Stimulated activated CD4-positive, alpha-beta T cell treated with anti-CD3 and anti-CD28 coated beads, Interleukin-12 subunit alpha, Interleukin-12 subunit beta, amount 100 ng/mL, for 24 hours (primary cell): ENCODE measurements at regions not wholly inside any gene's neighbourhood (a gene's known extent, or its start where the extent isn't known, plus 50 kb on each side); places are given as distances from the start of the nearest gene placed in this dataset.
"Not testable (repeated sequence)": the region's sequence is repeated elsewhere in the genome, so short reads cannot be mapped to it uniquely, and the experiment has no call there.

Source experiments
- DNase-seq, 2 experiments: peaks; one replicate each; pipeline ENCODE4 v3.0.0-alpha.2; 2020; ENCODE audit warnings: low read depth in 2 of 2

- DNase-seq = no peak
Measured at GRCh38 chr16:63714876-63715275, 1407.0 kb downstream of the CDH11 start.

DNA sequence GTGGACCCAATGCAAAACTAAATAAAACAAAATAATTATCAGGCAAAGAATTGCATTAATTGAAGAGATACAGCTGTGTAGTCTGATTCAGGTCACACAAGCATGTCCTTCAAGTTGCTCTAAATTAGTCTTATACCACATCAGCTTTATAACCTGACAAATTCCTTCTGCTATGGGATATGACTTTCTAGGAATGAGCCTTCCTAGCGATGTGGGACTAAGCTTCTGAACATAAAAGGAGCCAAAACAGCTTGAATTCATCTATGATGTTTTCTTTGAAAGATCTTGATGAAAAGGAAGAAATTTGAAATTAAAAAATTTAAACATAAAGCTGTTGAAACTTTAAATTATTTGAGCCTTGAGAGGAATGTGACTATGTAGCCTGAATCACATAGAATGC is 1409.1 kb downstream of the CDH11 start:
- DNase-seq = no peak

- no peak for DNase-seq
Measured at GRCh38 chr16:63703612-63704011, 1418.3 kb downstream of the CDH11 start.

DNA sequence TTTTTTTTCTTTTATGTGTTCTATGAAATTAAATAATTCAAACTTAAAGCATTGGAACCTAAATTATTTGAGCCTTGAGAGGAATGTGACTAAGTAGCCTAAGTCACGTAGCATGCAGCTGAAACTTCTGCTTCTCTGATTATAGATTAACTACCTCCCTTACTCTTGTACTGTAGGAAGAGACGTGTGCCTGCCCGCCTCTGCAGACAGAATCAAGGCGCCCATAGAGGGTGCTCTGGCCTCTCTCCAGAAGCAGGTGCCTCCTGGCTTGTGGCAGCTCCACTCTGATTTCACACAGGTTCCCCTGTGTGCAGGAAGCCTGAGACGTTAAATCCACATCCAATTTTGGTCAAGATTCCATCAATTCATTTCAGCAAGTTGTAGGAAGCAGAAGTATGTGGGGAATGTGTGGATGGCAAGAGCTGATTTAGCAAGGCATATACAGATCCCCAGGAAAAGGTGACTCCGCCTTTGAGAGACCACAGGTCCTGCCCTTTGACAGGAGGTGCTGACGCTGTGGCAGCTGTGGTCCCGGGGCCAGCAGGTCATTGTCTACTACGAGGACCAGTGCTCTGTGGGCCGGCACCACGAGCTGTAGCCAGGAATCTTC is 1418.8 kb downstream of the CDH11 start:
- DNase-seq = no peak

DNA sequence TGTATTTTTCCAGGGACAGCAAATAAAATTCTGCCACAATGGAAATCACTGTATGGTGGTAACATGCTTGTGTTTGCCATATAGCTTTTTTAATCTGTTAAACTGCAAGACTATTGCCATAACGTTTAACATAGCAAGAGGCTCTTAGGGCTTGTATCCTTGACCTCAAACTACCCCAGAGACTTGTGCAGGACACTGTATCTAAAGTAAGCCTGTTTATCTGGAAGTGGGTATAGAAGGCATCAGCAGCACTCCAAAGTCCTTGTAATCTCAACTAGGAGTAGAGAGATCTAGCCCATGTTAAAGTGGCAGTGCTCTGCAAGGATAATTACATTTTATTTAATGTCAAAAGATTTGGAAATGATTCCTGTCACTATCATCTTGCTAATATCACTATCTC is 1424.1 kb downstream of the CDH11 start:
- DNase-seq = no peak

GRCh38 chr16:63695347-63695746 is 1426.5 kb downstream of the CDH11 start:
- no peak for DNase-seq

GRCh38 chr16:63690961-63691360 is 1430.9 kb downstream of the CDH11 start:
- no peak for DNase-seq

- DNase-seq = no peak
Measured at GRCh38 chr16:63690267-63690666, 1431.6 kb downstream of the CDH11 start.

DNA sequence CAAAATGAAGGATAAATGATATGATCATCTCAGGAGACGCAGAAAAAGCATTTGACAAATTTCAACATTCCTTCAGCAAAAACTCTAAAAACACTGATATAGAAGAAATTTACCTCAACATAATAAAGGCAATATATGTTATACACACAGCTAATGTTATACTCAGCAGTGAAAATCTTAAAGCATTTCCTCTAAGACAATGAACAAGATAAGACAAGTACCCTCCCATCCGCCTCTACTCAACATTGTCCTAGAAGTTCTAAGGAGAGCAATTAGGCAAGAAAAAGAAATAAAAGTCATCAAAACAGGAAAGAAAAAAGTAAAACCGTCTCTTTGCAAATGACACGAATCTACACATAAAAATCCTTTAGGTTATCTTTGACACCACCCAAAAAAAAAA is 1432.8 kb downstream of the CDH11 start:
- DNase-seq = no peak

DNA sequence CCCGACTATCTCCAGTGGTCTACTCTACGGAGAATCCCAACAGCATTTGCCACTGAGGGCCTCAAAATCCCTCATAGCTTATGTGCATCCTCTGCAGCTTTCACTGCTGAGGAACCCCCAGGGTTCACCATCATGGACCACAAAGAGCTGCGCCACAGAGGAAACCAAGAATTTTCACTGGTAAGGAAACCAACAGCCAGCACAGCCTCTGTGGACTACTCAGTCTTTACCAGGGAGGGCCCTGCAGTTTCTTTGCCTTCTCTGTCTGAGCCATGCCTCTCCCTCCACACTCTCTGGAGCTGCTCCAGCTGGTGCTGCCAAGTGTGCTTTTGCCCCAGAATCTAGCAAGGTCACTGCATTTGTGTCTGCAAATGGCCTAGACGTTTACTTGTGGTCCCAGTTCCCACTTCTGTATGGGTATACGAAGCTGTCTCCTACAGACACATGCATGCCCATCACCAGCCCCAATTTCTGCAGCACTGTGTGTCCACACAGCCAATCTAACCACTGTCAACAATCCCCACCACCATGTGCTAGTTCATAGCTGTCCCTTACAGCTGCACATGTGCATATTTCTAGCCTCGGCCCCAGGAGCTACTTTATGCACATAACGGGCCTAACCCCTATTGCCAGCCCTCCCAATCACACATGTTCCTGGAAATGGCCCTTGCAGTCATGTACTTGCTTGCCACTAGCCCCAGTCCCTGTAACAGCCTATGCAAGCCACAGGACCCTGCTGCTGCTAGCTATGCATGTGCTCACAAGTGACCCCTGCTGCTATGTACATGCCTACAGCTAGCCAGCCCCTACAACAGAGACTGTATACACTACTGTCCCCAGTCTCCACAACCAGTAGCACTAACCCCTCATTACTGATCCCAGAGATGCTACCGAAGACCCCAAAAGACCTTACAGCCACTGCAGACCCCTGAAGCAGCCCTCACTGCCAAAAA is 1437.4 kb downstream of the CDH11 start:
- no peak for DNase-seq

- DNase-seq = no peak
Measured at GRCh38 chr16:63682844-63683243, 1439.0 kb downstream of the CDH11 start.

GRCh38 chr16:63672493-63672892 is 1449.4 kb downstream of the CDH11 start:
- DNase-seq = no peak

DNA sequence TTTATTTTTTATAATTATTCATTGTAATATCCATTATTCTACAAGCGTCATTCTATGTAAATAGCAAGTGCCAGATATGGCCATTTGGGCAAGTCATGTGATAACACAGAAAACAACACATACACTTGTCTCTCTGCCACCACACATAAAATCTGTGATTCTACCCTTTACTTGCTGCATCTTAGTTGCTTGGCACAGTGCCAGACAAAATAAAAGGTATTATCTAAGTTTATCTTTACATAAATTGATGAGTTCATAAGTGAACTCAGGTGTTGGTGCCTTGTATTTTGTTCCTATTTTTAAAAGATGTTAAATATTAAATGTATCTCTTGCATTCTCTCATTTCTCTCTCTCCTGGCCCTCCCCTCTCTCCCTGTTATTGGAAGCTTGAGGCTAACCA is 1458.7 kb downstream of the CDH11 start:
- DNase-seq = no peak

- DNase-seq = no peak
Measured at GRCh38 chr16:63655846-63656245, 1466.0 kb downstream of the CDH11 start.

DNA sequence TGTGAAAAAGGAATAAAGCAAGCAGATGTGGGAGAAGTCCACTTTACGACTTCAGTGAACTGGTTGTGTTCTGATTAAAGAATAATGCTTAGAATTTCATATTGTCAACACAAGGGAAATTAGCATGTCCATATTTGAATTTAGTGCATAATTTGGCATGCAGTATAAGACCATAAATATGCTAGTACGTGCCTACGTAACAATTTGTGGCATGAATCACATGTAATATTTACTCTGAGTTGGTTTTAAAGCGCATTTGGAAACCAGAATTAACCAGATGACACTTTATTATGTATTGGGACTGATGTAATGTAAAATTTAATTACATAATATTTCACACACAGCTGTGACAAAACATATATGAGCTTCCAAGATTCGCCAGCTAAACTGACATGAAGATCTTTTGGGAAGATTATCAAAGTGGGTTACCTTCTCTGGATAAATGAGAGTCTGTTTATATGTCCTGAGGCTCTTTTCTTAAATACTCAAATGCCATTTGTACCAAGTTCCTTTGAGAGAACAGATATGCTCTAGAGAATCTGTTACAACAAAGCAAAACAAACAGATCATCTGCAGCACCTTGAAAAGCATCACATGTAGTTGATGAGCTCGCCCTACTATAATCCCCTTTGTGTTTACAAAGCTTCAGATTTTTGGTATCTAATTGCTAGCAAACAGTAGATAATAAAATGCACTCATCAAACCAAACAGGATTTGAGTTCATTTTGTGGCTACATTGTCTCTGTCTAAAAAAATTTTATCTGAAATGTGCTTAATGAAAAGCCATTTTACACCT is 1468.6 kb downstream of the CDH11 start:
- no peak for DNase-seq

DNA sequence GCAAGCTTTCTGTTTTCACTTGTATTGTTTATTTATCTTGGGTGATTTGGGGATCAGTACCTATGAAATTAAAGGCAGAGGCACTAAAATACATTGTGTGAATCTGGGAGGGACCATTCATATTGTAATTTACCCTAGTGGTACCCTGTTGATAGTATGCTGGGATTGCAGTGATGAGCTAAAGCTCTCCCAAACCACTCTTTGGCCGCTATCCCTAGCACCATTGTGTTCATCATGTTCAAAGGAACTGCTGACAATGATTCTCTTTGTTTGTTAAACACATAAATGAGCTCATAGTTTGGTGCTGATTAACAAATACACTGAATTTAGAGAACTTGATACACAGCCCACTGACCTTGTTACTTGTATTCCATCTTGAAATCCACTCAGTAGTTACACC is 1469.8 kb downstream of the CDH11 start:
- no peak for DNase-seq

- no peak for DNase-seq
Measured at GRCh38 chr16:63650550-63650949, 1471.3 kb downstream of the CDH11 start.

- DNase-seq = not testable (repeated sequence)
Measured at GRCh38 chr16:63633706-63634445, 1488.0 kb downstream of the CDH11 start.

- DNase-seq = no peak
Measured at GRCh38 chr16:63629272-63629671, 1492.6 kb downstream of the CDH11 start.

DNA sequence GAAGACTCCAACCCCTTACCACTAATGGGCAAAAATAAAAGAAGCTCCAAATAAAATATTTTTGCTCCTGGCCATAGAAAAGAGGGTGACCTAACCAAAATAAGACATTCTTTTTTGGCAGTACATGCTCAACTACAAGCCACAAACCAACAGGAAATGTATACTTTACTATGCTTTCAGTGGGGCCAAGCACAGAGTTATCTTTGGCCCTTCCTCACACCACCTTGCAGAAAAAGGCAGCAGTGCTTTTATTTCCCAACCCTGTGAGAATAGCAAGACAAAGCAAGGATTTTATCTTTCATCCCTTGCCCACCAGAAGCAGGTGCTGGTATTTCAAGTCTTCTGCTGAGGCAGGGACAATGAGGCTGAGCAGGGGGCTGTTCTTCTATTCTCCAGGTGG is 1493.1 kb downstream of the CDH11 start:
- no peak for DNase-seq

- DNase-seq = no peak
Measured at GRCh38 chr16:63625126-63625525, 1496.7 kb downstream of the CDH11 start.

DNA sequence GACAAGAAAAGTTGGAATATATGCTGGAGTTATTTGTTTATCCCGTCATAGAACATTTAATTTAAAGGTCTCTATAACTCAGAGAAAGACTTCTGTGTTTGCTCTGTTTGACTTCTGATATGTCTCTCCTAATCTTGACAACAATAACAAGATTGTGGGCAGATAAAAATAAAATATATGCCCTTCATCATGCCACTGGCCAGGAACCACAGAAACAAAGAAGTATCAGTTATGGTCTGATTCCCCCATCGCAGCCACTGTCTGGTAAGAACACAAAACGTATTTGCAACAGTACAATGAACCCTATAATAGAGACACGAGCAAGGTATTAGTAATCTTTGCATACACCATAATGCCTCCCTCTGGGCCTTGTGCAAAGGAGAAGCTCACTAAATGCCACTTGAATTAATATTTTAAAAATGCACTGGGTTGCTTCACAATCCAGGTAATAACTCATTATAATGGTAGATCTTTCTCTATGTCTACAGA is 1498.3 kb downstream of the CDH11 start:
- no peak for DNase-seq
